ENCODE measurements at regions not wholly inside any gene's neighbourhood (a gene's known extent, or its start where the extent isn't known, plus 50 kb on each side); places are given as distances from the start of the nearest gene placed in this dataset.

DNA sequence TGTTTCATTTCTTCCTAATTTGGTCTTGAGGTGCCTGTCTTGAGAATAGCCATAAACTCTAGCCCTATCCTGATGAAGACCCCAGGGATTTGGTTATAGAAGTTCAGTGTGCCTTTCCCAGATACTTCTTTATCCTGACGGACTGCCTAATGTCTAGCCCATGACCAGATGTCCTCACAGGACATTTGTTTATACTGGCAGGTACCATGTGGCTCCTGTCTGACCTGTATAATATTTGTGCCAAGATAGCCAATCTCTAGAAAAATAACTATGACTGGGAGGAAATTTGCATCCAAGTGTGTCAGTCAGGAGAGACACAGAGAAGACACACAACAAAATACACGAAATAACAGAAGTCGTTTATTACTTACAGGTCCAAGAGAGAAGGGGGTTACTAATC lies 69.2 kb upstream of the MIR17HG start:
- DNase-seq (no peak), ATAC-seq (no peak)

DNA sequence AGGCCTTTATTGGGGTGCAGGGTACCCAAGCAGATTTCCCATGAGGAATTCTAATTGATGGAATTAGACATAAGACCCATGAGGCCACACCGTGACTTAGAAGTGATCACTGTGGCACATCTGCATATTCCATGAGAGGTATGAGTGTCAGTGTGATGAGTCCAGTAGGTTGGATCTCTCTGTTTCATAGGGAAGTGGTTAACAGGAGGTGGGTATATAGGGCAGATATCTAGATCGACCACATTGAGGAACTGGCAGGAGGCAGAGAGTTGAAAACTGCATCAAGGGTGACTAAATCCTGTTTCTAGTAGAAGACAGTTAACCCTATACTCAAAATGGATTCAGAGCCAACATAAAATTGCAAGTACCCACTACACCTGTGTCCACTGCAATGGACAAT lies 68.6 kb upstream of the MIR17HG start:
- DNase-seq (no peak), ATAC-seq (no peak)

DNA sequence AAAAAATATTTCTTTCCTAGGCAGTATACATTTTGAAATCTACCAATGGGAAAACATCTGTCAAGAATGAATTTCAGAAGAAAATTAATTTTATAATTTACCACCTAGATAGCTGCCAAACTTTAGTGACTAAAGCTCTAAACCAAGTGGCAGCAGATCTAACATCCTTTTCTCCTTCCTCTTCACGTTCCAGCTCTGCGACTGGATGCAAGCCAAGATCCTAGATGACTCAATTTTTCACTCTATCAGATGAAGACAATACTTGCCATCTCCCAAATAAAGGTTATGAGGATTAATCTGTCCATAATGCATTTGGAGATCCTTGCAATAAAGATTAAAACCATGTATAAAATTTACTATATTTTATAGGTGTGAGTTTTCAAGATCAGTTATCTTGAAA lies 66.7 kb upstream of the MIR17HG start:
- ATAC-seq (no peak), DNase-seq (no peak)

DNA sequence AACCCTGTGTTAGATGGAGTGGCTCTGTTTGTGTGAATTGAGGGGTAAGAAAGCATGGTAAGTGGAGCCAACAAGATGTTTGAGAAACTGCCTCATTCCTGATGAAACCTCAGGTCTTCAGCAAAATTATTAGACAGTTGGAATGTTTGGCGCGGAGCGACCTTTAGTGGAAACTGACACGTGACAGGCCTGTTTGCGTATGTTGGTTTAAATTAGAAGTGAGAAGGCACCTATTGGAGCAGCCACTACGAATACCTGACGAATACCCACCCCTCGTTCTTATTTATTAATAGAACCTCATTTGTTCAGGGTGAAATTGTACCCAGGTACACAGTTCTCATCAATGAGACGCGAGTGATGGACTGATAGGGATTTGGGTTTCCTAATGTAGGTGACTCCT lies 63.2 kb upstream of the MIR17HG start:
- DNase-seq: no peak
- no peak for ATAC-seq

DNA sequence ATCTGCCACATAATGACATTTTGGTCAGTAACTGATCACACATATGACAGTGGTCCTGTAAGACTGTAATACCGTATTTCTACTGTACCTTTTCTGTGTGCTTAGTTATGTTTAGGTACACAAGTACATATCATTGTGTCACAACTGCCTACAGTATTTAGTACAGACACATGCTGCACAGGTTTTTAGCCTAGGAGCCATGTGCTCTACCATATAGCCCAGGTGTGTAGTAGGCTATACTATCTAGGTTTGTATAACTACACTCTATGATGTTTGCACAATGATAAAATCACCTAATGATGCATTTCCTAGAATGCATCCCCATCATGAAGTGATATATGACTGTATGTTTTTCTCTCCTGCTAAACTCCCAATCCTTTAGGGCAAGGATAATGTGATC lies 61.2 kb upstream of the MIR17HG start:
- DNase-seq: no peak
- ATAC-seq: no peak

DNA sequence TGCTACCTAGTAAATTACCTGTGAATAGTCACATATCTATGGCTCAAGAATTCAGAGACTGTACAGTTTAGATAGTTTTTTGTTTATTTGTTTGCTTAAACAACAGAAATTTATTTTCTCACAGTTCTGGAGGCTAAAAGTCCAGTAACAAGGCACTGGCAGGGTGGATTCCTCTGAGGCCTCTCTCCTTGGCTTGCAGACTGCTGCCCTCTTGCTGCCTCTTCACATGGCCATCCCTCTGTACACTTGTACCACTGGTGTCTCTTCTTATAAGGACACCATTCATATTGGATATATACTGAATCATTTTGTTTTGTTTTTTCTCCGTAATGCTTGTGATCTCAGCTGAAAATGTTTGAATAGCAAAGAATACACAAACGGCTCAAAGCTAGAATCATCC lies 56.4 kb upstream of the MIR17HG start:
- ATAC-seq (no peak), DNase-seq (no peak)

DNA sequence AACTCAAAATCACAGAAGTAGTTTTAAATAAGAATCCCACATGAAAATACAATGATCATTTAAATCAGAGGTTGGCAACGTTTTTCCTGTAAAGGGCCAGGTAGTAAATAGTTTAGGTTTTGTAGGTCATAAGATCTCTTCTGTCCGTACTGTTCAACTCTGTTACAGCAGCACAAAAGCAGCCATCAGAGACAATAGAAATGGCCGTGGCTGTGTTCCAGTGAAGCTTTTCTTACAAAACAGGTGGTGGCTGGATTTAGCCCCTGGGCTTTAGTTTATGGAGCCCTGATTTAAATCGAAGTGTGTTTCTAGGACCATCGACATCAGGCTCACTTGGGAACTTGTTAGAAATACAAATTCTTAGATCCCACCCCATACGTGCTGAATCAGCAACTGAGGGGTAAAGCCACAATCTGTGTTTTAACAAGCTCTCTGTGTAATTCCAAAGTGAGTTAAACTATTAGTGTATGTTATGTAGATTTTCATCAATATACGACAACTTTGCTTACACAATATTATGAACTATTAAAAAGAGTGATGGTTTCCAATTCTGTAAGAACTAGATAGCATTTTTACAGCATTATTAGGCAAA lies 54.8 kb upstream of the MIR17HG start:
- ATAC-seq: no peak
- no peak for DNase-seq

DNA sequence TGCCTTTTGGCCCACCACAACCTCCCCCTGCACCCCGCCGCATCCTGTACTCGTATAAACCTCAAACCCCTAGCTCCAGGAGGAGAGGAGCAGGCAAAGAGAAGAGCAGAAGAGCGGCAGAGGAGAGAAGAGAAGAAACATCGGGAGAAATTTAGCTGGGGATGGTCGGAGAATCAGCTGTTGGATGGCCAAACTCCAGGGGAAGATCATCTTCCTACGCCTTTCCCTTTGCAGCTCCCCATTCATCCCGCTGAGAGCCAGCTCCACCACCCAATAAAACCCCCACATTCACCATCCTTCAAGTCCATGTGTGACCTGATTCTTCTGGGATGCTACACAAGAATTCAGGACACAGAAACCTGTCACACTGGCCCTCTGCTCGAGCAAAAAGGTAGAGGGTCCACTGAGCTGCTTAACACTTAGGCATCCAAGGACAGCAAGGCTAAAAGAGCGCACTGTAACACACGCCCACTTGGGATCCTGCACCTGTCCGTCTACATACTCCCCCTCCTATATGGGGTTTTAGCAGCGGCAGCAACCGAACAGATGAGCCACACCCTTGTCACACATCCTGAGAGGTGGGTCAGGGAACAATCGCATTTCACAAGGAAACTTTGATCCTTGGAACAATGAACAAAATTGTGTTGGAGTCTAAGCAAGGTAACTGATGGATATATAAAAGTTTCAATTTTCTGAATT lies 51.6 kb upstream of the MIR17HG start:
- no peak for DNase-seq
- ATAC-seq: no peak

DNA sequence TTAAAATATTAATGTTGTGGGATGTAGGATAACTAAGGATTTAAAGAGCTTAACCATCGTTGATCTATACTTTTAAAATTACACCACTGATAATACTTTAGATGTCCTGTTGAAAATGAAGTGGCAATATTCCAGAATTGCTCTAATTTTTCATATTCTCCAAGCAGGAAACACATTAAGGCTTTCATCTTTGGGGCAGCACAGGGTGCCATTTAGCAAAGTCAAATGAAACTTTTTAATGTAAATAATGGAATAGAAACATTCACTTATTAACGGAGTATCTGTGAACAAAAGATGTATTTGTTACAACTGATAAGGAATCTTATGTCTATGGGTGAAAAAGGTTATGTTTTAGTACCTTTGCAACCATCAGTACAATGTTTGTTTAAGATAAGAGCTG lies 50.0 kb upstream of the MIR17HG start:
- ATAC-seq (no peak), DNase-seq (no peak)

All from stimulated activated naive CD8-positive, alpha-beta T cell treated with anti-CD3 and anti-CD28 coated beads, Interleukin-15, Interleukin-2, amounts not matched to agents 100 U/mL and 50 U/mL, for 24 hours (primary cell).